ENCODE measurements at regions not wholly inside any gene's neighbourhood (a gene's known extent, or its start where the extent isn't known, plus 50 kb on each side); places are given as distances from the start of the nearest gene placed in this dataset.

DNA sequence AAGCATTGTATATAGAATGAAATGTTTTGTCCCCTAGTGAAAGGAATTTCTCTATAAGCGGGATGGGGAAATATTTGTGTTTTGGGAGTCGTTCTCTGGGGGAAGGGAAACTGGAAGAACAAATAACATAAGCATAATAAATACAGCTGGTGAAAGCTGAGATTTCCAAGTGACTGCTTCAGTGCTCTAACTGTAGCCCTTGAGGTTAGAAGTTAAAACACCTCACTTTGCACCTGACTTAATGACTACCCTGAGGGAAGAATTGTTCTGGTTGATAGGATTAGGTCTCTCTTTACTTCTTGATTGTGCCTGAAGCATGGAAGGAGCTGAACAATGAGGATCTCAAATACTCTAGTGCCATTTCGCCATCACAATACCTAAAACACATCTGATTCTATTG lies 307.4 kb downstream of the MAN2A1 start (continued):
- no peak for TF ChIP-seq POLR2AphosphoS5 (IDR thresholded peaks at IDR 0.05; ENCODE audit: low read depth, low read length)
- no peak for TF ChIP-seq KDM1A (IDR thresholded peaks at IDR 0.05; ENCODE audit: borderline replicate concordance, low read length)
- no peak for TF ChIP-seq GTF2F1 (IDR thresholded peaks at IDR 0.05; ENCODE audit: borderline replicate concordance, low read depth, low read length)
- TF ChIP-seq SIRT6 (IDR thresholded peaks at IDR 0.05; ENCODE audit: low read length): no peak
- TF ChIP-seq CTBP2 (IDR thresholded peaks at IDR 0.05; ENCODE audit: borderline replicate concordance, insufficient read depth, insufficient read length, low read length): no peak
